Fibroblast of mammary gland (primary cell): ENCODE measurements at regions not wholly inside any gene's neighbourhood (a gene's known extent, or its start where the extent isn't known, plus 50 kb on each side); places are given as distances from the start of the nearest gene placed in this dataset.
"Not testable (repeated sequence)": the region's sequence is repeated elsewhere in the genome, so short reads cannot be mapped to it uniquely, and the experiment has no call there.

Experiments
- DNase-seq: peaks from one replicate; pipeline ENCODE4 v3.0.0-alpha.2; 2010; ENCODE audit warnings: low read depth
- H3K4me3 ChIP-seq: 2 replicates; pipeline ENCODE4 v1.5.1; 2011; ENCODE audit warnings: low read depth, mild to moderate bottlenecking, low read length, moderate library complexity; ENCODE audit not compliant: control insufficient read depth
- CTCF ChIP-seq: conservative IDR thresholded peaks from 2 replicates; pipeline ENCODE4 v1.5.1; 2011; ENCODE audit warnings: low read depth, low read length, inconsistent platforms; ENCODE audit not compliant: control insufficient read depth, insufficient read depth

GRCh38 chr2:23036629-23037028 is 348.4 kb upstream of the KLHL29 start:
- DNase-seq: no peak
- no peak overlapping the region for H3K4me3 ChIP-seq
- no peak for TF ChIP-seq CTCF

GRCh38 chr2:23037596-23037995 is 347.4 kb upstream of the KLHL29 start:
- DNase-seq: no peak
- H3K4me3 ChIP-seq: no peak overlapping the region
- TF ChIP-seq CTCF: no peak

- no peak for DNase-seq
- no peak for TF ChIP-seq CTCF
- H3K4me3 ChIP-seq: no peak overlapping the region
These were observed 343.5 kb upstream of the KLHL29 start for GRCh38 chr2:23041443-23041842.

GRCh38 chr2:23042216-23042906 is 342.6 kb upstream of the KLHL29 start:
- no peak for TF ChIP-seq CTCF
- DNase-seq: peak; percentile 73

GRCh38 chr2:23050388-23050787 is 334.6 kb upstream of the KLHL29 start:
- H3K4me3 ChIP-seq: no peak overlapping the region
- DNase-seq: no peak
- no peak for TF ChIP-seq CTCF

More at GRCh38 chr2:23042216-23042906, 342.6 kb upstream of the KLHL29 start:
- H3K4me3 ChIP-seq: no peak overlapping the region

GRCh38 chr2:23053601-23054000 is 331.4 kb upstream of the KLHL29 start:
- H3K4me3 ChIP-seq: no peak overlapping the region
- no peak for TF ChIP-seq CTCF
- DNase-seq: no peak

GRCh38 chr2:23055251-23055650 is 329.7 kb upstream of the KLHL29 start:
- no peak overlapping the region for H3K4me3 ChIP-seq
- no peak for DNase-seq
- no peak for TF ChIP-seq CTCF

GRCh38 chr2:23056846-23057245 is 328.1 kb upstream of the KLHL29 start:
- not testable (repeated sequence) for H3K4me3 ChIP-seq, DNase-seq
